Loucy (cell line): ENCODE measurements at regions not wholly inside any gene's neighbourhood (a gene's known extent, or its start where the extent isn't known, plus 50 kb on each side); places are given as distances from the start of the nearest gene placed in this dataset.

Experiments
- H2AFZ ChIP-seq: fragments of 200-600 bp; sonication (generic); 2 replicates; pipeline ENCODE4 v1.6.0; 2016; ENCODE audit warnings: antibody characterized with exemption, mild to moderate bottlenecking, low read length, moderate library complexity
- H3F3A ChIP-seq: fragments of 200-600 bp; 2 replicates; pipeline ENCODE4 v1.6.0; 2016; ENCODE audit warnings: antibody characterized with exemption, low read depth, mild to moderate bottlenecking
- H3K27me3 ChIP-seq: fragments of 200-600 bp; sonication (generic); 2 replicates; pipeline ENCODE4 v1.6.1; 2014; ENCODE audit warnings: low read length, mild to moderate bottlenecking; ENCODE audit not compliant: insufficient read depth, poor library complexity, severe bottlenecking
- H3K36me3 ChIP-seq: fragments of 200-600 bp; sonication (generic); 2 replicates; pipeline ENCODE4 v1.6.1; 2016; ENCODE audit warnings: low read length; ENCODE audit not compliant: insufficient read depth
- H3K4me1 ChIP-seq: fragments of 200-600 bp; sonication (generic); 2 replicates; pipeline ENCODE4 v1.5.1; 2014; ENCODE audit warnings: low read length, mild to moderate bottlenecking; ENCODE audit not compliant: insufficient read depth, poor library complexity, severe bottlenecking
- H3K4me2 ChIP-seq: fragments of 200-600 bp; sonication (generic); 2 replicates; pipeline ENCODE4 v1.6.0; 2014; ENCODE audit warnings: antibody characterized with exemption, low read length, low read depth, mild to moderate bottlenecking; ENCODE audit not compliant: poor library complexity, severe bottlenecking
- H3K4me3 ChIP-seq: fragments of 200-600 bp; sonication (generic); 2 replicates; pipeline ENCODE4 v1.5.1; 2014; ENCODE audit warnings: low read length, mild to moderate bottlenecking, mixed read lengths; ENCODE audit not compliant: poor library complexity, severe bottlenecking
- H3K79me2 ChIP-seq: fragments of 200-600 bp; sonication (generic); 2 replicates; pipeline ENCODE4 v1.6.1; 2014; ENCODE audit warnings: low read length; ENCODE audit not compliant: insufficient read depth
- H3K9ac ChIP-seq: fragments of 200-600 bp; sonication (generic); 2 replicates; pipeline ENCODE4 v1.6.0; 2014; ENCODE audit warnings: mild to moderate bottlenecking, low read depth, low read length, moderate library complexity; ENCODE audit not compliant: poor library complexity, severe bottlenecking
- H3K9me2 ChIP-seq: fragments of 200-600 bp; sonication (generic); replicated peaks from 2 replicates; pipeline ENCODE4 v1.6.1; 2016; ENCODE audit warnings: low read depth, low read length, mixed read lengths
- H3K9me3 ChIP-seq: fragments of 200-600 bp; sonication (generic); 2 replicates; pipeline ENCODE4 v1.6.1; 2014; ENCODE audit warnings: mild to moderate bottlenecking, antibody characterized with exemption, low read length, low read depth; ENCODE audit not compliant: insufficient read depth
- H4K20me1 ChIP-seq: fragments of 200-600 bp; sonication (generic); 2 replicates; pipeline ENCODE4 v1.6.0; 2014; ENCODE audit warnings: antibody characterized with exemption, low read length, mild to moderate bottlenecking; ENCODE audit not compliant: insufficient read depth, poor library complexity, severe bottlenecking
- CTCF ChIP-seq: fragments of 200-600 bp; sonication (generic); conservative IDR thresholded peaks from 2 replicates; pipeline ENCODE4 v1.5.1; 2014; ENCODE audit warnings: mild to moderate bottlenecking, antibody characterized with exemption, low read length
- EZH2phosphoT487 ChIP-seq: fragments of 200-600 bp; IDR thresholded peaks from 2 replicates; pipeline ENCODE4 v1.6.1; 2018; ENCODE audit warnings: antibody characterized with exemption, mild to moderate bottlenecking, moderate library complexity, borderline replicate concordance

GRCh38 chr9:19870988-19871387 lies 82.2 kb upstream of the SLC24A2 start:
- Histone ChIP-seq H3K9ac (no peak overlapping the region), H3K9me2 (no peaks in the 10 kb centered on the region), H3K27me3 (peaks cover 8% of the 10 kb centered on the region), H3F3A (no peaks in the 10 kb centered on the region), H3K4me1 (no peaks in the 10 kb centered on the region), H2AFZ (no peak overlapping the region), H3K4me2 (no peak overlapping the region), H4K20me1 (no peaks in the 10 kb centered on the region), H3K79me2 (no peaks in the 10 kb centered on the region), H3K4me3 (no peak overlapping the region), H3K36me3 (no peaks in the 10 kb centered on the region), H3K9me3 (no peaks in the 10 kb centered on the region)
- no peak for TF ChIP-seq EZH2phosphoT487
- no peak for TF ChIP-seq CTCF

- no peaks in the 10 kb centered on the region for H3K9me3 ChIP-seq
- no peaks in the 10 kb centered on the region for H3K79me2 ChIP-seq
- H2AFZ ChIP-seq, result no peak overlapping the region
- H4K20me1 ChIP-seq, result no peaks in the 10 kb centered on the region
- H3K9me2 ChIP-seq, result no peaks in the 10 kb centered on the region
- TF ChIP-seq EZH2phosphoT487 (no peak), CTCF (no peak)
- H3F3A ChIP-seq, result no peaks in the 10 kb centered on the region
- H3K4me2 ChIP-seq, result no peak overlapping the region
- H3K36me3 ChIP-seq, result no peaks in the 10 kb centered on the region
- H3K27me3 ChIP-seq, result no peaks in the 10 kb centered on the region
- H3K4me3 ChIP-seq, result no peak overlapping the region
- H3K9ac ChIP-seq, result no peak overlapping the region
- H3K4me1 ChIP-seq, result no peaks in the 10 kb centered on the region
Measured at GRCh38 chr9:19840953-19841352, 52.1 kb upstream of the SLC24A2 start.
